Medulla oblongata (tissue), 1 donor: ENCODE measurements at regions not wholly inside any gene's neighbourhood (a gene's known extent, or its start where the extent isn't known, plus 50 kb on each side); places are given as distances from the start of the nearest gene placed in this dataset.

Experiments used
- DNase-seq: peaks from one replicate; pipeline ENCODE4 v3.0.0-alpha.2; 2015; ENCODE audit errors: extremely low spot score

- DNase-seq, result no peak
Measured at GRCh38 chr5:31098811-31099210, 94.7 kb upstream of the CDH6 start.

DNA sequence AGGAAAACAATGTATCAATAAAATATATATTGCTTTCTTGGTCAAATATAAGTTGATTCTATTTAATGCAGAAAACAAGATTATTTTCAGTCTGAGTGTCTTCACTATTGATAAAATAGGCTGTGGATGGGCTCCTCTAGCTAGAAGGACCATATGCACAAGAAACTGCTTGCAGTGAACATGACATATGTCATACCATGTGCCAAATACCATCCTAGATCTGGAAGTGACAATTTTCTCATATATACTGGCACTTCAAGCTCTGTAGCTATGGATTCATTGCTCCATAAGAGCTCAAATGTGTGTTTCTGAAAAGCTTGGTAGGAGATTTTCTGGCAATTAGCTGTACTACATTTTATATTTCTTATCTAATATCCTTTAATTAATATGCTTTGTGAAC, 95.6 kb upstream of the CDH6 start:
- DNase-seq, result no peak

GRCh38 chr5:31096238-31096865, 97.1 kb upstream of the CDH6 start:
- peak; percentile 48 for DNase-seq

- no peak for DNase-seq
Measured at GRCh38 chr5:31095796-31096195, 97.7 kb upstream of the CDH6 start.

DNA sequence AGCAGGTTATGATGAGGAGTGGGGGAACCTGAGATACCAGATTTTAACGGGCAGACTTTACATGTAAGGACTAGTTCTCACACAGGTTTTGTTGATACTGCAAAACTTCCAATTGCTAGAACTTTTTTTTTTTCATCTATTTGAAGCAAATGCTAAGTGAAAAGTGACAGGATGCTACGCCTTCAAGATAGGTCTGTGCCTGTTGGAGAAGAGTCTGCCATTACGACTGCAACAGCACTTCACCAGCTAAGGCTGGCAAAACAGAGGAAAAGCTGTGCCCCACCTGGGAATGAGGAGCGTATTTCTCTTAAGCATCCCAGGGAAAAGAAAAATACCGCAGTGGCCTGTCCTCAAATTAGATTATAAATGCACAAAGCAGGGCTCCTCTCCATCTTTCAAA, 102.0 kb upstream of the CDH6 start:
- no peak for DNase-seq

GRCh38 chr5:31090467-31090866, 103.0 kb upstream of the CDH6 start:
- no peak for DNase-seq

DNA sequence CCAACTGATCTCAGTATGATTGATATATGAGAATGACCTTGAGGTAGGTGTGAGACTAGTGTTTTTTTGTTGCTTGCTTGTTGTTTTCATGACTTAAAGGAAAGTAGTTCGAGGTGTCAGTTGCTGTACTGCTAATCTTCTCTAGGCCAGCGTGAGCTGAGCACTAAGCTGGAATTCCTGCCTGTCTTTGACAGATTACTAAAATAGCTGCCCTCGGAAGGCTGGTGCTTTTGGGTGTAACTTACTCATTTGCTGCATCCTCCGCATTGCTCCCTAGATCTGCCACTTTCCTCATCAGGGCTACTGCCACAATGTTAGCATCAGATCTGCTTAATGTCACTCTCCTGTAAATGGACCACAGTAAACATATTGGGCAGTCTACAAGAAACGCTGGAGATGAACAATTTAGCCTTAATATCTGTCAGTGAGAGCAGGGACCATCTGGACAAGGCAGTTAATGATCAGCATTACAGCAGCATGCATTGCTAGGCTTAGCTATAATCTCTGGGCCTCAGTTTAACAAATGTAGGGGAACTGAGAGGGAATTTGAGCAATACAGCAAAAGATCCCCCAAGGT, 106.6 kb upstream of the CDH6 start:
- no peak for DNase-seq

DNA sequence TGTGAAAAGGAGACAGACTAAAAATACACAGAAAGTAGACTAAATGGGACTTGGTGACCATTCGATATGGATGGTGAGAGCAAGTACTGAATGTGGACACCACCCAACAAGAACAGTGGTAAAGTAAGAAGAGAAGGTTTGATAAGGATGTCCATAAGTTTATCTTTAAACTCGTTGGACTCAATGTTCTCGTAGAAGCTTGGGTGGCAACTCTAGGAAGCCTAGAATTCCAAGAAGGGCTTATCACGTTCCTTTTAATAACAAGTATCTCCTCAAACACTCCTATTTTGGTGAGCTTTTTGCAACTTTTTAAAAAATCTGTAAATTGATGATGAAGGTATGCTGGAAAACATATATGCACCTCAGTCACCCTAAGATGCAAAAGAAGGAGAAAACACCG, 108.6 kb upstream of the CDH6 start:
- no peak for DNase-seq

GRCh38 chr5:31083364-31083763, 110.1 kb upstream of the CDH6 start:
- no peak for DNase-seq

DNA sequence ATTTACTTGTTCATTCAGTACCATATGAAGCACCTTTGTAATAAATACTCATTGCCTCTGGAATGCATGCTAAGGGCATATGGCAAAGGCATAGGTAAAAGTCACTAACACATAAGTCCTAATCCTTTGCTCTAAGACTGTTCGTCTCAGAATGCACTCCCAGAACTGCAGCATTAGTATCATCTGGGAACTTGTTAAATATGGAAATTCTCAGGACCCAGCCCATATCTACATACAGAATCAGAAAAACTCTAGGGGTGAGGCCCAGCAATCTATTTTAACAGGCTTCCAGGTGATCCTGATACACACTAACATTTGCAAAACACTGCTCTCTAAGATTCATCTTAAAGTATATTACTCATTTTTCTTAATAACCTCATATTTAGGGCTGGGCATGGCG, 113.8 kb upstream of the CDH6 start:
- DNase-seq, result no peak

DNA sequence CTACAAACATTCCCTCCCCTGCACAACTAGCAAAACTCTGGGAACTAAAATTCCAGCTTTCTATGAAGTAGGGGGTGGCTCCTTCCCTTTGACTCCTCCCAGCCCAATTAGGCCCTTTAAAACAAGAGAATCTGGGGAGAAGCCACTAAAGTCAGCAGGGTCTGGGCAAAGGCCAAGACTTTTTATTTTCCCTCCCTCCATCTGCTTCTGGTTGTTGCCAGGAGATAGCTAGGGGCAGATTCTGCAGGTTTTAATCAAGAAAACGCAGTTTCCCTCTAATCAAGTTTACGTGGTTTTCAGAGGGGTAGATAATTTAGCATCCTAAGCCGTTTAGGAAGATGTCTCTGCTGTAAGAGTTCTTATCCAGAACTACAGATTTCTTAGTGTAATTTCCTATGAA, 114.5 kb upstream of the CDH6 start:
- DNase-seq, result no peak

DNA sequence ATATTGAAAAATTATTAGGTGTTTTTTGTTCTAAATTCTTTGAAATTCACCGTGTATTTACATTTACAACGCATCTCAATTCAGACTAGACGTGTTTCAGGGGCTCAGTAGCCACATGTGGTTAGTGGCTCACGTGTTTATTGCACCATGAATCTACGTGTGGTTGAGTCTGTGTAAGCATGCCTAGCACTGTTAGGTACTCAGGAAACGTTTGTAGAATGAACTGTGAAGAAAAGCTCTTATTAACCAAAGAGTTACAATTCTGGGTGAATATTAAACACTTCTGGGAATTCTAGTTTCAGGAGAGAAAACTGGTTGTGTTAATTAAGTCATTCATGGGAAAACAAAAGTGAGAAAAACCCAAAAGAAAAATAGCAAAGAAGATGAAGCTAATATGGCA, 117.5 kb upstream of the CDH6 start:
- DNase-seq, result no peak

- DNase-seq, result no peak
Measured at GRCh38 chr5:31068287-31068686, 125.2 kb upstream of the CDH6 start.

GRCh38 chr5:31066655-31067328, 126.7 kb upstream of the CDH6 start:
- DNase-seq, result no peak

DNA sequence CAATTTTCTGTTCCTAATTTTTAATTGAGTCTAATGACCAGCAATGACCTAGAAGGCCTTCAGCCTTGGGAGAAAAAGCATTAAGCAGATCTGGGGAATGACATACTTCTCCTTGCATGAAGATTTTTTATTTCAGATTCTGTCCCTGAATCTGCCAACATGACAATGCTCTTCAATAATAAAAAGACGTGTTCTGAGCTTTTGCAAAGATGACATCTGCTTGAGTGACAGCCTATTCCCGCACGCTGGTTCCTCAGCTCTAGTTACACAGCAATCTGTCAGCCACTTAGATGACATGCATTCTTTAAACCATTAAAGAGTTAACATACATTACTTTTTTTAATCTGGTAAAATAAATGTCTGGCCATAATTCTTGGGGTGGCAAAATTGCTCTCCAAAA, 129.3 kb upstream of the CDH6 start:
- no peak for DNase-seq

DNA sequence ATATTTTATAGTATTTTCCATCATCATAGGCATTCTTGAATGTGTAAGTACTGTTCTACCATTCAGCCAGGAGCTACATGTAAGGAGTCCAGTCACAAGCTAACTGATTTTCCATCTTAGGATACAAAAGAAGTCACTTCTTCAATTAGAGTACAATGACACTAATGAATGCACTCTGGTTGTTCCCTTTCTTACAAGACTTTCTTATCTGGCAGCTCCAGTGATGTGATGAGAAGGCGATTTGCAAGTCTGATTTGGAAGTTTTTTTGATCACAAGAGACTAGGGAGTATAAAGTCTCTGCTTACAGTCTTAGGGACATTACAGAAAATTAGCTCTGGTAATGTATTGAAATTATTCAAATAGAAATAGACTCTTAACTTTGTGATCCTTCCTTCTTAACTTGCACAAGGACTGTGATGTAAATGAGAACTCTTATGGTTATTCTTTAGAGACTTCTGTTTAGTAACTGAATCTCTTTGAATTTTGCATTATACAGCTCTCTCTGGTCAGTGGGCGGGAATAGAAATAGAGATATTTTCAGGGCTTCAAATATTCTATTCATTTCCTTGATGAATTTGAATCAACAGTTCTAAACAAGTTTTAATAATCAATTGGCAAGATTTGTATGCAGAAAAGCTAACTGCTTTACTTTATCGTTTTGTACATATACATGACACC, 130.4 kb upstream of the CDH6 start:
- DNase-seq, result no peak

- no peak for DNase-seq
Measured at GRCh38 chr5:31059889-31060288, 133.6 kb upstream of the CDH6 start.

DNA sequence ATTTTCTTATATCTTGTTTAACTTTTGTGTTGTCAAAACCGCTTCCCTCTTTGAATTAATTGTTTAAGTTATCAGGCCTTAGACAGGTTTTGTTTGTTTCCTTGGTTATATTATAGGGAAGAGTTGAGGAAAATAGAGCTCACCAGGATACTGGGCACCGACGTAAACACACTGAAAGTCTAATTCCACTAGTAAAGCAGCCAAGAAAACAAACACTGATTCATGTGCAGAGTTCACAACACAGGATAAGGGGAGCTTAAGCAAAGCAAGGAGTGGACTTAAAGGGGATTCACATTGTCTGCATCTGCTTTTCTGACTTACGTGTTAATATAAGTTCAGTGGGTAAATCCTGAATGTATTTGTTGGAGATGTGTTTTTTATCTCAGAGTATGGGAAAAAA, 139.0 kb upstream of the CDH6 start:
- DNase-seq, result no peak

DNA sequence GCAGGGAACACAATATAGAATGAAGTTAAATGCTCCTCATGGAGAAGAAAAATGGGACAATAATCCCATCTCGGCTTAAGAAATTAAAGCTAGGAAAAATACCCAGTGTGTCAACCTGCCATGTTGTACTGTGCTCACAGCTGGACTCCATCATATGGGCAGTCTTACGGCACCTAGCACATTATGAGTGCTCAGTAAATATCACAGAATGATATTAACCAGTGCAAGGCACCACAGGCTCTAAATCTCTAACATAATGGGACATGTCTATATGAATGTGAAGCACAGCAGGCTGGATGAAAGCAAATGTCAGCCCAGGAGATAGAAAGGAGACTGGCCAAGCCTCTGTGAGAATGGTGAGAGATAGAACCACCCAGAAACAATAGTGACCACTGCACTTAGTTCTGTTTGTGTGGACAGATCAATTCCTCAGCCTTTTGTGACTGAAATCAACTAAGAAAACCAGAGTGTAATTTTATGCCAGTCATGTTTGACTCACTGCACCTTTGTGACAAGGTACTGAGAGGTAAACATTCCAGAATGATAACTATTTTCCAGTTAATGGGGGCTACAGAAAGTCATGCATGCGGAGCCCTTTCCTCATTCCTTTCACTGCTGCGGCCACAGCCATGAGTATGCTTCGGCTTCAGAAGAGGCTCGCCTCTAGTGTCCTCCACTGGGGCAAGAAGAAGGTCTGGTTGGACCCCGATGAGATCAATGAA, 140.4 kb upstream of the CDH6 start:
- DNase-seq, result no peak

DNA sequence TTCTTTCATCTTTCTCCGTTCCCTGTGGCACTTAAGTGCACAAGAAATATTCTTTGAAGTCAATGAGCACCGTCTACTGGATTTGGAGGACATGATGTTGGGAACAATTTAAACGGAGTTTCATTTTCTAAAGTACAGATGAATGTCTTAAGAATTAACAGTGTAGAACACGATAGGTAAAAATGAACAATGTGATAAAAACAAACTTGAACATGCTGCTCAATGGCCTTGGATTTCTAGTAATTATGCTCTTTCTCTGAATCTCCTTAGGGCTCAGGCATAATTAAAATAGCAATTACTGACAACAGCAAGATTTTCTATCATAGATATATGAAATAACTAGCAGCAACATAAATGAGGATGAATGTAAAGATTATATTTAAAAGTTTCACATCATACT, 142.2 kb upstream of the CDH6 start:
- DNase-seq, result no peak

DNA sequence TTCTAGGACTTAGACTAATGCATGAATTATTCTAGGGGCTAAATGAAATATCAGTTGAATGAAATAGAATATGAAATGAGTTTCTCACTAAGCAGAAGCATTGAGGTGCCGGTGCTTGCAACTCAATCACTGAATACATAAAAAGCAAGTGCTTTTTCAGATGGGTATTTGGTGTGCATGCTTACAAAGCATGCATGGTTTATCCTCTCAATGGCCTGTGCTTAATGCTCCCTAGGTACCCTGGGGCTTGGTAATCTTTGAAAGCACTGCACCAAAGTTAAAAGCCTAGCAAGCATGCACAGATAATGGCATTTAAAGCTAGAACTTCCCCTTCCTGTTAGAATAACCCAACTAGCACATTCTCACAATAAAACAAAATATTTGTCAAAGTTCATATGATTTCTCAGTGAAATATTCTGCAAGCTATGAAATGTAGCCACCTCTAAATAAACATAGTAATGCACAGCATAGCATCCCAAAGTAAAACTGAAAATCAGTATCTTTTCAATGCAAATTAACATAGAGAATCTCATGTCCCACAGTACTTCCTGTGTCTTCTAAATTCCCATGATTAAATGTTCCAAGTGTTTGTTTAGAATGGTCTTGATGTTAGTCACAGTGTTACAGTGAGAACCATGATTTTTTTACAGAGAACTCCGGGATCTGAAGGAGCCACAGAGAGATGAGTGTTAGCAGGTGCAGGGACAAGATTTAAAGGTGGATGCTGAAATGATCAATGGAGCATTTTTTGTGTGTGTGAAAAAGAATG, 143.4 kb upstream of the CDH6 start:
- DNase-seq, result no peak

DNA sequence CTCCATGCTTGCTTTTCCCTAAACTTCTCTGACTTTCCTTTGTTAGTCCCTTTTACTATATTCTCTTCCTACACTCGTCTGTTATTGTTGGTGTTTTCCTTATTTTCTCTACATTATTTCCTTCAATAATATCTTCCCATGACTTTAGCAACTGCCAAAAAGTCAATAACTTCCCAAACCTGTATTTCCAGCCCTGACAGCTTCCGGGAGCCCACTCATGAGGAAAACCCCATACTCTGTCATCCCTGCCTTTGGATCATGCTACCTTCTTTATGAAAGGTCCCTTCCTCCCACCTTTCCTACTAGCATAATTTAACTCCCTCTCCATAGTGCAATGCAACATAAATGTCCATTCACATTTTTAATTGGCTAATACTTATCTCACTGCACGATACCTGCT, 144.0 kb upstream of the CDH6 start:
- no peak for DNase-seq
